Midbrain (tissue), 1 donor: ENCODE measurements at regions not wholly inside any gene's neighbourhood (a gene's known extent, or its start where the extent isn't known, plus 50 kb on each side); places are given as distances from the start of the nearest gene placed in this dataset.

Experiments used
- DNase-seq: peaks from one replicate; lab custom pipeline; 2025; lab: John Stamatoyannopoulos, UW

DNA sequence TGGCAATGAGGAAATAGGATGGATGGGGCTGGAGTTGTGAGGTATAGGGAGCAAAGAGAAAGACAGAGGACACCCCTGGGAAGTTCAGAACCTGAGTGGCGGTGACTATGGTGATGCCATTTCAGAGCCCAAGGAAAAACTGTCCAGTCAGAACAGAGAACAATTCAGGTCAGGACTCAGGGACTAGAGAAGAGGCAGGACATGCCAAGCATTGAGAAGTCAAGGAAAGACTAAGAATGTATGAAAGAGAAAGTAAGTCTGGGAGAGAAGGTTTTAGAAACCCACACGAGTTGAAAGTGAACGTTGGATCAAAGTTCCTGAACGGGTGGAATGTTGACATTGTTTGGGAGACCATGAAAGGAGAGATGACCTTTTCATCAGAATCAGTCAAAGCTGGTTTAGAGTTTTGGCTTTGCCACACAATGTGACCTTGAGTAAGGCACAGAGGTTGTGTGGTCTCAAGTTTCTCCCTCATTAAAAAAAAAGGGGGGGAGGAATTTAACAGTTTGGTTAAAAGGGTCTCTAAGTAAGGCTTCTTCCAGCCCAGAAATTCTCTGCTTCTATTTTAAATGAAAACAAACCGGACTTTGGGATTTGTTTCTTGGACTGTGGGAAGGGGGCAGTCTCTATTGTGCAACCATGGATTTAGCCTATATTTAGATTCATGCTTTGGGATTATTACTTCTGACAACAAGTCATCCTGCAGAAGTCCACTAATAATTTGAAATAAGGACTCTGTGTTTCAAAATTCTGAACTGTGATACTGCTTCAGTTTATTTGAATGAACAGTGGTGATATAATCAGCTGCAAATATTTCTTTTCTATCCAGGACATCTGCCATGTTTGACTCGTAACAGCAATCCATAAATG, 315.9 kb upstream of the TBL1XR1 start:
- no peak for DNase-seq

DNA sequence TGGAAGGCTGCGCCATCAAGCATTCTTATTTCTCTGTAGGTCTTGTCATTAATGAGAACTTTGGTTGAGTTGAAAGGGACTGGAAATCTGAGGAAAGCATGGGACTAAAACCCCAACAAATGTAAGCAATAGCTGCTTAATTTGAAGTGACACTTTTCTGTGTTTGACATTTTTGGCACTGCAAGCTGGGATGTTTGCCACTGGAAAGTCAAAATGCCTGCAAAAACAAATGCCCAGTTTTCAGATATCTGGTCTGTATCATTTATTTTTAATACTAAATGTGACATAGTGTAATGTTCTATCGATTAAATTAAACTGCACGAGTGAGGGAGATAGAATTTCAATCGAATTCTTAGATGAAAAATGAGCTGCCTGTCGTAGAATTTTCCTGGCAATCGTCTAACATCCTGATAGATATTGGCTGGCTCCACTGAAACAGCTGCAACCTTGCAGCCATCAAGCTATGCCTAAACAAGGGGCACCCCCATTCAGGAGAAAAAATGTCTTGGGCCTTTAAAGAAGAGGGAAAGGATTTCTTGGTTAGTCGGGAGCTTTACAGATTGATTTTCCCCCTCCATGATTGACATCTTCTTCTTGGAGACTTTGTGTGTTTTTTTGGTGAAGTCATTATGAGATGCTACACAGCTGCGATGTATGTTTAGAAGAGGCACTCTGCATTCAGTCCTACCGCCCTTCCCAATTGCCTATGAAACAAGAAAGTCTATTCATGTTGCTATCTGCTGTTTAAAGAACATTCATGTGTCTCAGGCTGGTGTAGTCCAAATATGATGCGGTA, 316.7 kb upstream of the TBL1XR1 start:
- no peak for DNase-seq

DNA sequence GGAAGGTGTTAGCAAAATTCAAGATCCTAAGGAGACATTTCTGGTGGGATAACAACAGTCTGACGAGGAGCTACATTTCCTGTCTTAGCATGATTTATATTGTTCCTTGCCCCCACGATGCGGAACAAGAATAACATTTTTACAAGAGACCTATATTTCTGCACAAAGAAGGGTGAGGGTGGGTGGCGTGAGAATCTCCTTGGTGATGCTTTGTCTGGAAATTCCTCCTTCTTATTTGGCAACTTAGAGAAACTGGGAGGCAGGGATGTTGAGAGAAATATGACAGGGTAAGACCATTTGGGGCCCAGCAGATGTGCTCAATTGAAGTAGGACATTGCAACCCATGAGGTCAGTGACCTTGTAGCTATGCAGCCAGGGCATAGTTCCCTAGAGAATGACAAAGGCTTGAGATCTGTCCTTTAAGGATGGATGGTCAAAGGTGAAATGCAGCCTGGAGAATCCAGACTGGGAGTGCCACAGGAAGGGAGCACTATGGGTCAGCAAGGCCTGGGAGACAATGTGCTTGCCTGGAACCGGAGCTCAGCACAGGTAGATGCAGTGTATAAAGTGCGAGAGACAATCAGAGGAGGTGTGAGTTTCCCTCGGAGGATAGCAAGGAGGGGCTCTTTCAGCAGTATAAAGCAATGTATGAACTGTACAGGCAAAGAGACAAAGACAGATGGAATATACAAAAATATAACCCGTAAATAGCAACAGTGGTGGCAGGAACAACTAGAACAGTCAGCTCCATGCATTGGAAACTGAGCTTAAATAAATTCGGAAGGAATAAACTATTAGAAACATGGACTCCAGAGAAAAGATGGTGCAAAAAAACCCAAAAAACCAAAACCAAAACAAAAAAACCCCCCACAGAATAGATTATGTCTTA, 317.6 kb upstream of the TBL1XR1 start:
- no peak for DNase-seq

DNA sequence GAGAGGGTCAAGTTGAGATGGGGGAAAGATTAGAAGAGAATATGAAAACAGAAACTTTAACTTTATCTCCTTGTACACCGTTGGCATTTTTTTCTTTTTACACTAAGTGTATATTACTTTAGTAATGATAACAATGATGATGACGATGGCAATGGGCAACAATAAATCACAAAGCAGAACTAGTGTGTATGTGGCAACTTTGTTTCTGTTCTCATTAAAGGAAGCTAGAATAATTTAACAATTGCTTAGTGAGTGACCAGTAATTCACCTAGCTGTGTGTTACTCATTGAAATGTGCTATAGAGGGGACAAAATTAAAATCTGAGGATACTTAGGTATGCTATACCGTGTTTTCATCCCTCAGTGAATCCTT, 318.5 kb upstream of the TBL1XR1 start:
- no peak for DNase-seq

DNA sequence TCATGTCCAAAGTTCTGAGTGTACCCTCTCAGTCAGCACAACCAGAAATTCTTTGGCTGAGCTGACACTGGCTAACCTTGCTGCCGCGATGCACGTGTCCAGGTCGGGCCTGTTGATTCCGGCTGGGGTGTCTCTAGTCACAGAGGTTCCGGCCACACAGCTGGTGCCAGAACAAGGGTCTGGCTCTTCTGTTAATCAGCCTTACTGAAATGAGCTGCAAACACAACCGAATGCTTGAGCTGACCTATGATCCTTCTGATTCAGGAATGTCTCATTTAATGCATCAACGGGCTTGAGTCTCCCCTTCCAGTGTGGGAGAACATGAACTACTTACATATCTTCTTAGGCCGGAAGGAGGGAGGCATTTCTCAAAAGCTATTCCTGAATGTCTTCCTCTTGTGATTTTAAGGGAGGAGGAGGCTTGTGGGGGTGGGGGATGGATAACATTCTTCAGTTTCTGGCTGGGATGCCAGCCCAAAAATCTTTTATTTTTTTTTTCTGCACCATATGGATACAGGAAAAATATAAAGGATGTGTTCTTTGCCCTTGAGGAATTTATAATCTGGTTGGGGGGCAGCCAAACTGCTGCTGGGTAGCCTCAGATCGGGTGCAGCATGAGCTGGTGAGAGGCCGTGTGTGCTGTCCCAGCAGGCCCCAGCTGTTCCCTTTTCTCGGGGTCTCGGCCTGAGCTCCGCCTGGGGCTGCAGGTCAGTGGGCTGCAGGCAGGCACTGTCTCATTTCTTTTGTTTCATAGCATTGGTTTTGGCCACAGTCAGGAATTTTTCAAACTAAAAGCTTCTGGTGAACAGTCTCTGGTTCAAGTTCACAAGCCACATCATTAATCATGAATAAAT, 319.1 kb upstream of the TBL1XR1 start:
- DNase-seq: peak; percentile 27

DNA sequence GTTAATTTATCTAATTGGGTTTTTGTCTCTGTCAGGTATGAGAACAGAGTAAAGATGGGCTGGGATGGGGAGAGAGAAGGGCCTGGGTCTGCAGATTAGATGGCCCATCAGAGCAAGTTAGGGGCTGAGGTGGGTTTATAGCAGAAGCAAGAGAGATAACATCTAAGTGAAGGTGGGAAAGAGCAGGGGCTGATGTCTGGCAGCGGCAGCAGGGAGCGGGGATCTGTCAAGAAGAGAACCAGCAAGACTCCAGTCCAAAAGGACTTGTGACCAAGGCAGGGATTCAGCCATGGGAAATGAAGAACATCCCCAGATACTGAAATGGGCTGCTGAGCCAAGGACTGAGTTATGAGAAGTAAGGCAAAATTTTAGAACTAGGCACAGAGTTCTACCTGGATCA, 320.6 kb upstream of the TBL1XR1 start:
- DNase-seq: no peak

DNA sequence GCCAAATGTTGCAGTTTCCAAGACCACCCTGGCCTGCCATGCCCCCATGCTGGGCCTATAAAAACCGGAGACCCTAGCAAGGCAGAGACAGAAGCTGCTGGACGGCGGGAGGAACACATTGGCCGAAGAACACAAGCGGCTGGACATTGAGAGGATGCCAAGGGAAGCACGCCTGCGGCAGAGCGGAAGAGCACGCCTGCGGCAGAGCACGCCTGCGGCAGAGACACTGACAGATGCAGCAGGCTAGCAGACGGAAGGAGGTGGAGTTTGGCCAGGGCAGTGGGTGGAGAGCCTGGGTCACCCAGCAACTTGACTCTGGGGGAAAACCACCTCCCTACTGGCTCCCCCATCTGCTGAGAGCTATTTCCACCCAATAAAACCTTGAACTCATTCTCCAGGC, 322.3 kb upstream of the TBL1XR1 start:
- no peak for DNase-seq

DNA sequence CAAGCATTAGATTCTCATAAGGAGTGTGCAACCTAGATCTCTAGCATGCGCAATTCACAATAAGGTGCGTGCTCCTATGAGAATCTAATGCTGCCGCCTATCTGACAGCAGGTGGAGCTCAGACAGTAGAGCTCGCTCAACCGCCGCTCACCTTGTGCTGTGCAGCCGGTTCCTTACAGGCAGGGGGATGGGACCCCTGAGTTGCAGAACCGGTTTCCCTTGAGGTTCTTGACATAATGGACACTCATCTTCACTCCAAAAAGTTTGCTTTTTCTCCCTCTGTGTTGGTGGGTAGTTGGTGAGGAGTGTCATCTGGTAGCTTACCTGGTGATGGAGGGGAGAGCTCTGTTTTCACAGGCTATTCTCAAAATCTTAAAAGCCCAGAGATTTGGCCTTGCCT, 324.0 kb upstream of the TBL1XR1 start:
- DNase-seq: no peak

DNA sequence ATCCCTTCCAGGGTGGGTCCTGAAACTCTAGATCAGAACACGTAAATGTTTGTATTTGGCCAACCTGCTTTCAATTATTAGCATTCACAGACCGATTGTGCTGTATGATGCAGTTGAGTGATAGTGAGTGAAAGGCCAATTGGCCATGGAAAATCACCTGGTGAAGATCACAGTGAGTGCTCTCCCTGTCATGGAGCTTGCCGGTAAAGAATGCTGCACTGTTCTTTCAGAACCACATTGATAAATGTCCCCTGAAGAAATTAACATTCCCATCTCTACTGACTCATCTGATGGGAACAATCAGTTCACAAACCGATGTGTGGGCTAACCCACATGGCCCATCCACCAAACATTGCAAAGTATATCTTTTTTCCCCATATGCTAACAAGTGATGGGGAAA, 324.8 kb upstream of the TBL1XR1 start:
- no peak for DNase-seq

DNA sequence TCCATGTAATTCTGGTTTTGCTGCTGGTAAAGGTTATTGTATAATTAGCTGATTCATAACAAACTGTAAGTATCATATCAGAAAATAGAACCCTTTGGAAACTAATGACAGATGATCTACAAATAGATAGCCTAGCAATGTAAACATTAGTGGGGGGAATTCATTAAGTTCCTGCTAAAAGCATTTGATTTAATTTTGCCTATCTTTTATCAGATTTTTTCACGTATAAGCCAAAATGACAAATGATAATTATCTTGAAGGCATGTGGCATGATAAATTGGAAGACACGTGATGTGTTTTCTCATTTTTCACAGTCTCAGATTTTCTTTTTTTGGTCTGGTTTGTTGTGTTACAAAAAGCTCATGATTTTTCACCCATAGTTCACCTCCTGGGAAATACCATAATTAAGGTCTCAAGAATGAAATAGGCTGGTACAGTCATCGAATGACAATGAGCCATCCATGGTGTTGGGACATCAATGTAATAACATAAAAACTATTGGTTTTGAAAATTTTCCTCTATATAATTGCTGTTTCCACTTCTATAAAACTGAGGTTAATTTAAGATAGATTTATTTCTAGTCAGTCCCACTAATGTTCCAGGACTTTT, 325.9 kb upstream of the TBL1XR1 start:
- no peak for DNase-seq

DNA sequence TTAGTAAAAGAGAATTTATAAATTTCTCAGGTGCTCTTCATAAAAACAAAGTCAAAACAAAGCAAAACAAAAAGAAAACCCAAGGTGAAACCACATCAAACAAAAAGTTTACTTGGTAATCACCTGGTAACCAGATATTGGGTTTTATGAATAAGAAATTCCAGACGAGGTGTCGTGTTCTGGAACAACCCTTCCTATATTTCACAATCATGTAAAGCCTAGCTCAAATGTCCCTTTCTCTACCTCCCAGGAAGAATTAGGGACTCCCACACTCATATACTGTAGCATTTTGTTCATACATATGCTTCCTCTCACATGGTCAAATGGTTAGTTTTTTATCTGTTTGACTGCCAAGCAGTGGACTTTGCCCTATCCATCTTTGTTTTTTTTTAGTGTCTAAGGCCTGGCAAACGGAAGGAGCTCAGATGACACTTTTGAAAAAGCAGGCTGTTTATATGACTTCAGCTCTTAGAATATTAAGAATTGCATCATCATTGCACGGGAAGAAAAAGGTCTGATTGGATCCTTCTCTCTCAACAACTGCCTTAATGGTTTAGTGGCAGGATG, 326.7 kb upstream of the TBL1XR1 start:
- DNase-seq: no peak

DNA sequence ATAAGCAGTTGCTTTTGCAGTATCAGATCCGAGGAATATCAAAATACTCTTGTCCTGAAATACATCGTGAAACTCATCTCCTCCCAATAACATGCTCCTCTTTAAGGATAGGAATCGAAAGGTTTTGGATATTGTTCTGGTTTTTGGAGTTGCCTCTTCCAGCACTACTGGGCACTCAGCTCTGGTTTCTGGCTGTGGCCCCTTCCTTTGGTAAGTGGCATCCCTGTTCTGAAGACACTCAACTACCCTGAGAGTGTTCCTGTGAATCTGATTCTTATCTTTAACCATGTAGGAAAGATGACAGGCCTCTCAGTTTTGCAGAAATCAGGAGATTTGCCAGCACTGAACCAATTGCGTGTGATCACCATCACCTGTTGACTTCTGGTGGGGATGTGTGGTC, 327.5 kb upstream of the TBL1XR1 start:
- DNase-seq: no peak

DNA sequence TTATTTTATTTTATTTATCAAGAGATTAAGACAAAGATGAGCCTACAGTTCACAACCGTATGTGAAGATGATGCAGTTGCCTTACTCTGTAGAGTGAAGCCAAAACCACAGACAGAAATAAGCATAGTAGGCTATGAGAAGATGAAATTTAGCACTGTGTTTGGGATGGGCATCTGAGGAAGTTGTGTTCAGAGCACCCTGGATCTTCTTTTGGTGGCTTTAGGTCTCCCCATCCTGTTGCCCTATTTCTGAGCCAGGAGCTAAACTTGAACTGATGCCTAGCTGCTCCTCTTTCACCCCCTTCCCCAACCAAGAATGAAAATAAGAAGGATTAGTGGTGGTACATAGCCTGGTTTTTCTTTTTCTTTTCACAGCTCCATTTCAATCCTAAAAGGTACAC, 328.1 kb upstream of the TBL1XR1 start:
- DNase-seq: no peak

DNA sequence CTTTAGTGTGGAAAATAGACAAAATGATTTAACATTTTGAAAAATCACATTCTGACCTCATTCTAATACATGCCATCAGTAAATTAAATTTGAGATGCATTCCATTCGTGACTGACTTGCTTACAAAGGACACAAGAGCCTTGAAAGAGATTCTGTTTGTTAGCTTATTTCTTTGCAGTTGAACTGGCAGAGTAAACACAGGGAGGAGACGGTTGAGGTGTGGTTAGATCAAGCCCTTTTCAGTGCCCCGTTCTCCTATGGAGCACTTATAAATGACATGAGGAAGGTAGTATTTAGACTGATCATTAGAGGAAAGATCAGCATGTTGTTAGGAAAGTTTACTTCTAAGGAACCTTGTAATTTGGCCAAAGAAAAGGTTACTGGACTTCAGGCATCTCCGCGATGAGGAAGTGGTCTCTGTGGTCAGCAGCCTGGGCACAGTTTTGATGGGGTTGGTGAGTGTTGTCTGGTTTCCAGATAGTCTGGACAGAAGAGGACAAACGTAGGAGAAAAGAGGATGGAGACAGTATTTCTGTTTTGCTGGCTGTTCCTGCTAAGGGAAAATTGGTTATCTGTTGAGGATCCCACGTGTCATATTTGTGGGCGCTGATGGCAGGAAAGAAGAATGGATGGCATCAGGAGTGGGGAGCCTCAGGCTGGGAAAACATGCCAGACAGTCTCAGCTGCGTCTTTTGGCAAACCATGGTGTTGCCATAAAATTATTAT, 328.9 kb upstream of the TBL1XR1 start:
- DNase-seq: no peak

DNA sequence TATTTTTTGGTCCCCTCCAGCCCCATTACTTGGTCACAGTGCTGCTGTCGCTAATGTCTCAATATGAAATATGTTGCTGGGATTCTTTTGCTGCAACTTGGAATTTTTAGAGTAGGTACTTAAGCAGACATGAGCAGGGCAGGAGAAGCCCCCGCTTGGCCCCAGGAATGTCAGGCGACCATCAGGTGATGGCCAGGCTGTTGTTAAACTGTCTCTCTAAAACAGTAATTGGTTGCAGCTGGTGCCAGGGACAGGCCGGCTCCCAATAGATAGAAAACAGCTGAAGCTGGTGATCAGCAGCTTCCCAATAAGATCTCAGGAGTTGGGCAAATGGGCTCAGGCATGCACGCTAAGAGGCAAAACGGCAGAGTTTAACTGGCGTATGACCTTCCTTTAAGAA, 329.9 kb upstream of the TBL1XR1 start:
- DNase-seq: no peak

DNA sequence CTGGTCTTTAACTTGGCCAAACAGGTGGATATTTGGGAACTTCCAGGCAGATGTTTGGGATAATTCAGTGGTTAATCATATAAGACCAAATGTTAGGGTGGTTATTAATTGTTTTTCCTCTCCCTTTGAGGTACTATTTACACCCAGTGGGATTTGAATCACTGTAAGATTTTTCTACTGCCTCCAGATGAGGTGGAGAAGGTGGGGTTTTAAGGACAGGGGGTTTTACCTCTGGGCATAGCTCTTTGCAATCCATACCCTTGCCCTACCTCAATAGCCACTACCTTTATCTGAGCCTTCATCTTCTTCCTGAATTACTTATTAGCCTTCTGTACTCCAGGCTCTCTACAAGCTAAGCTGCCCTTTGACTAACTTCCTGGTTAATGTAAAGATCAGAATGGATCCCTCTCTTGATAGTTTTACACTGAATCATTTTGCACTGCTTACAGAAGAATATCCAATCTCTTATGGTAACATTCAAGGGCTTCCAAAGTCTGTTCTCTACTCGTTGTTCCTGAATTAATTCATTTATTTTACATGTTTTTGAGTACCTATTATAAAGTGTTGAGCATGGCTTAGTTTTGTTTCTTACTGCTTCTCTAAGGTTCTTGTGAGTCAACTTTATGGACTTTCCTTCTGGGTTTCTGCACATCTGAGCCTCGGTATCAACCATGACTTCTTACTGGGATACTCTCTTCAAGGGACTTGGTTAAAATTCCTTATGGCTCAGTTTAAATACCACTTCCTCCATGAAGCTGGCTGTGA, 331.2 kb upstream of the TBL1XR1 start:
- DNase-seq: no peak

DNA sequence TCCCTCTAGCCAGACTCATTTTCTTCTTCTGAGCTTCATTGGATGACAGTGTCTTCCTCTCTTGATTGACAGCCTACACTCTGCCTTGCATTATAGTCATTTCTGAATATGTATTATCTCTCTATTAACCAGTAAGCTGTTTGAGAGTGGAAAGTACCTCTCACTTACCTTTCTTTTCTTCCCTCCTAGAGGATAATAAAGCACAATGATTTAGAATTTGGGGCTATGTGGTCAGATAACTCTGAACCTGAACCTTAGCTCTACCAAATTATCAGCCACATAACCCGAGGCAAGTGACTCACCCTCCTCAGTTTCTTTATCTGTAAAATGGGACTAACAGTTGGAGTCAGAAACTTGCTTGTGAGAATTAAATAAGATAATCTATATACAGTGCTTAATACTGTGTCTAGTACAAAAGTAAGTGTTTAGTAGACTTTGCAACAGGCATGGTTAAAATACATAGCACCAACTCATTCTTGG, 331.8 kb upstream of the TBL1XR1 start:
- DNase-seq: no peak

DNA sequence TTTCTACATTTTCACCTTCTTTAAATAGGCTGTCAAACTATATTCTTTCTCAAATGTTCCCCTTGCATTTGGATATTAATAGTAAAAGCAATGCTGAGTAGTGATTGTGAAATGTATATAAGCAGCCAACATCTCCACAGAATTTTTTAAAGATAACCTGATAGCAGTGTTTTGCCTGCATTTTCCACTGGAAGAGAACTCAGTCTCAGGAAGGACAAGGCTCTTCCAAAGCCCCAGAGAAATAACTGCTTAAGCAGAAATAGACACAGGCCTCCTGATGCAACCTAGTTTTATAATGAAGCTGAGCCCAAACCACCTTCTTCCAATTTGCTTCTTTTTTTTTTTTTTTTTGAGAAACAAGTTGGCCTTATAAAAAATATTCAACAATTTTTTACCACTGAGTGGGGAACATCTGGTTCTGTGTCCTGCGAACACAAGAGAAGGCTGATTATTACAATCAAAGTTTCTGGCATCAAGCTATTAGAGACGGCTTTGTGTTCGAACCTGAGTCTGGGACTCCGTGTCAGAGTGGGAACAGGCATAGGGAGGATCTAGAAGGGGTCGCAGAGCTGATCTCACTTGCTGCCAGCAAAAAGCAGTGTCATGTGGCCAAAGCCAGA, 332.5 kb upstream of the TBL1XR1 start:
- no peak for DNase-seq

DNA sequence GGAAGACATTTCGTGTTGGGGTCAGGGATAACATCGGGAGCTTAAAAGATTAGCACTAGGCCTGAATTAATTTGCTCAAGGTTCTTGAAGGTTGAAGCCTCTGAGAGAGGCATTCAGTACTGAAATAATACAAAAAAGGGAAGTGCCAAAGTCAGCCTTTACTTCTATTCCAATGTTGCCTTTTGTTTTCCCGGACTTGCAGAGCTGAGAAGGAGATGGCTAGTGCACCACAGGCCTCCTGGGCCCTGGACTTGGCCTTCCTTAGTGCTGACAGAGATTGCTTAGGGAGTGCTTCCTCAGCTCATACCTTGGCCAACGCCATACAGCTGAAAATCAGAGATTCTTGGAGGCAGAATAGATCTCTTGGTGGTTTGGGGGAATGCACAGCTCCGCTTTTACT, 333.6 kb upstream of the TBL1XR1 start:
- DNase-seq: no peak
